HCT116 (cell line): ENCODE measurements at regions not wholly inside any gene's neighbourhood (a gene's known extent, or its start where the extent isn't known, plus 50 kb on each side); places are given as distances from the start of the nearest gene placed in this dataset.

Experiments used
- ATAC-seq: fragments of 200-7000 bp; cut with Tn5 transposase; 2 replicates; pipeline ENCODE4 v1.9.1; 2020; ENCODE audit warnings: mild to moderate bottlenecking, moderate library complexity
- BruUV-seq: library from RNA; stranded (reverse); fragments of 400-500 nt; replicated peaks from 2 replicates; lab custom pipeline; 2021; lab: Mats Ljungman, UMichigan
- CTCF ChIA-PET: fragments of 300-600 bp; sonication (Branson Sonifier 250); formaldehyde crosslinking; loops from one replicate; lab custom pipeline; 2021; ENCODE audit warnings: antibody characterized with exemption; lab: Charles Lee
- POLR2A ChIA-PET: fragments of 300-600, 350-600 bp; sonication (Branson Sonifier 250); formaldehyde crosslinking; loops from one replicate; lab custom pipeline; 2021; ENCODE audit warnings: antibody characterized with exemption; lab: Charles Lee
- RAD21 ChIA-PET, 2 experiments: fragments of 300-600 bp; sonication (Branson Sonifier 250); formaldehyde crosslinking; loops; one replicate each; lab custom pipeline; 2023; ENCODE audit warnings: low total read pairs in 2 of 2; ENCODE audit not compliant: uncharacterized antibody in 2 of 2, unreplicated experiment in 2 of 2, low non-redundant PET in 1 of 2; lab: Charles Lee
- DNase-seq: peaks from one replicate; pipeline ENCODE4 v3.0.0-alpha.2; 2010; ENCODE audit warnings: low read depth, low spot score
- H2AFZ ChIP-seq: fragments of 200-600 bp; shearing (Covaris generic), sonication (generic); 2 replicates; pipeline ENCODE4 v1.6.1; 2017; ENCODE audit warnings: low read depth, mixed run types, mixed read lengths, antibody characterized with exemption, low read length; ENCODE audit not compliant: poor library complexity, severe bottlenecking
- H3K27ac ChIP-seq: 2 replicates; pipeline ENCODE4 v1.5.1; 2012; ENCODE audit warnings: low read depth, low read length
- H3K27me3 ChIP-seq: fragments of 200-600 bp; sonication (generic); 2 replicates; pipeline ENCODE4 v1.6.1; 2016; ENCODE audit warnings: mixed run types, low read length, mixed read lengths; ENCODE audit not compliant: insufficient read depth
- H3K36me3 ChIP-seq, 2 experiments: fragments of 200-500 bp in 1 of 2; fragments of 200-600 bp in 1 of 2; sonication (Bioruptor generic) in 1 of 2; sonication (generic) in 1 of 2; 2 replicates each; pipeline versions ENCODE4 v1.5.1 to v1.6.1; 2014 to 2016; ENCODE audit warnings: low read length in 2 of 2, inconsistent platforms in 1 of 2, mixed read lengths in 1 of 2, mixed run types in 1 of 2; ENCODE audit not compliant: insufficient read depth in 2 of 2, control insufficient read depth in 1 of 2
- H3K4me1 ChIP-seq, 2 experiments: fragments of 200-600 bp in 1 of 2; sonication (generic) in 1 of 2; 2 replicates each; pipeline versions ENCODE4 v1.5.1 to v1.6.1; 2012 to 2017; ENCODE audit warnings: low read length in 2 of 2, inconsistent platforms in 1 of 2, mild to moderate bottlenecking in 1 of 2, mixed read lengths in 1 of 2, mixed run types in 1 of 2, moderate library complexity in 1 of 2; ENCODE audit not compliant: insufficient read depth in 2 of 2, control insufficient read depth in 1 of 2
- H3K4me2 ChIP-seq: fragments of 200-600 bp; sonication (generic); 2 replicates; pipeline ENCODE4 v1.6.1; 2017; ENCODE audit warnings: mixed run types, low read length, mixed read lengths
- H3K4me3 ChIP-seq, 2 experiments: fragments of 200-600 bp in 1 of 2; sonication (generic) in 1 of 2; replicated peaks in 1 of 2; 2 replicates each; pipeline ENCODE4 v1.5.1; 2011 to 2016; ENCODE audit warnings: low read length in 2 of 2, control low read depth in 1 of 2, low read depth in 1 of 2, mild to moderate bottlenecking in 1 of 2, mixed read lengths in 1 of 2, mixed run types in 1 of 2
- H3K79me2 ChIP-seq: fragments of 200-600 bp; sonication (generic); 2 replicates; pipeline ENCODE4 v1.6.1; 2017; ENCODE audit warnings: mild to moderate bottlenecking, mixed run types, low read length, moderate library complexity, mixed read lengths; ENCODE audit not compliant: insufficient read depth
- H3K9ac ChIP-seq: fragments of 200-600 bp; sonication (generic); 2 replicates; pipeline ENCODE4 v1.6.1; 2016; ENCODE audit warnings: low read length, mixed read lengths
- H3K9me2 ChIP-seq: fragments of 200-600 bp; sonication (generic), shearing (Covaris generic); 2 replicates; pipeline ENCODE4 v1.6.1; 2017; ENCODE audit warnings: mixed run types, mild to moderate bottlenecking, moderate library complexity; ENCODE audit not compliant: insufficient read depth
- H3K9me3 ChIP-seq, 2 experiments: fragments of 200-500 bp in 1 of 2; fragments of 200-600 bp in 1 of 2; sonication (Bioruptor generic) in 1 of 2; sonication (generic) in 1 of 2; 2 replicates each; pipeline ENCODE4 v1.6.1; 2014 to 2017; ENCODE audit warnings: low read length in 2 of 2, mixed read lengths in 2 of 2, inconsistent platforms in 1 of 2, low read depth in 1 of 2, mild to moderate bottlenecking in 1 of 2, mixed run types in 1 of 2, moderate library complexity in 1 of 2; ENCODE audit not compliant: control insufficient read depth in 1 of 2, insufficient read depth in 1 of 2
- H4K20me1 ChIP-seq: fragments of 200-600 bp; sonication (generic), shearing (Covaris generic); 2 replicates; pipeline ENCODE4 v1.6.1; 2017; ENCODE audit warnings: mixed run types, mild to moderate bottlenecking, moderate library complexity; ENCODE audit not compliant: insufficient read depth
- ATF3 ChIP-seq: IDR thresholded peaks from 2 replicates; pipeline ENCODE4 v1.6.1; 2012
- CBX3 ChIP-seq: IDR thresholded peaks from 2 replicates; pipeline ENCODE4 v1.6.1; 2012; ENCODE audit warnings: low read depth
- CEBPB ChIP-seq: IDR thresholded peaks from 2 replicates; pipeline ENCODE4 v1.6.1; 2012; ENCODE audit warnings: low read depth
- ELF1 ChIP-seq: IDR thresholded peaks from 2 replicates; pipeline ENCODE4 v1.6.1; 2012; ENCODE audit warnings: low read depth, borderline replicate concordance
- FOSL1 ChIP-seq: IDR thresholded peaks from 2 replicates; pipeline ENCODE4 v1.6.1; 2012; ENCODE audit warnings: low read depth
- MAX ChIP-seq: IDR thresholded peaks from 2 replicates; pipeline ENCODE4 v1.6.1; 2012
- POLR2A ChIP-seq: IDR thresholded peaks from 2 replicates; pipeline ENCODE4 v1.7.0; 2011; ENCODE audit warnings: borderline replicate concordance; ENCODE audit not compliant: insufficient read depth, insufficient read length; ENCODE audit errors: extremely low read depth
- REST ChIP-seq: IDR thresholded peaks from 2 replicates; pipeline ENCODE4 v1.6.1; 2012; ENCODE audit warnings: low read depth
- SRF ChIP-seq: IDR thresholded peaks from 2 replicates; pipeline ENCODE4 v1.6.1; 2012; ENCODE audit warnings: low read depth
- TCF7L2 ChIP-seq: IDR thresholded peaks from 2 replicates; pipeline ENCODE4 v1.7.0; 2011; ENCODE audit warnings: borderline replicate concordance, inconsistent platforms; ENCODE audit not compliant: insufficient read depth, insufficient read length; ENCODE audit errors: extremely low read depth
- YY1 ChIP-seq: IDR thresholded peaks from 2 replicates; pipeline ENCODE4 v1.6.1; 2011; ENCODE audit warnings: low read length, low read depth, moderate library complexity, mild to moderate bottlenecking; ENCODE audit not compliant: insufficient replicate concordance; ENCODE audit errors: extremely low read depth
- ZBTB33 ChIP-seq: IDR thresholded peaks from 2 replicates; pipeline ENCODE4 v1.6.1; 2011; ENCODE audit warnings: mild to moderate bottlenecking, low read length, moderate library complexity; ENCODE audit not compliant: insufficient replicate concordance; ENCODE audit errors: extremely low read depth
- ZFX ChIP-seq: fragments of 450-650 bp; IDR thresholded peaks from 2 replicates; pipeline ENCODE4 v1.6.1; 2017
- ZNF274 ChIP-seq: fragments of 200-500 bp; sonication (Bioruptor generic); IDR thresholded peaks from 2 replicates; pipeline ENCODE4 v1.6.1; 2014; ENCODE audit warnings: mild to moderate bottlenecking, low read depth, low read length, inconsistent platforms
- intact Hi-C: fragments of 100-400 bp; cut with micrococcal nuclease; formaldehyde crosslinking; loops from 2 replicates; pipeline ENCODE4 v1.10.0; 2022

- TF ChIP-seq ZFX (no peak), SRF (no peak), CEBPB (no peak), CBX3 (no peak), ZNF274 (no peak), FOSL1 (no peak), ZBTB33 (no peak), ATF3 (no peak), YY1 (no peak)
- Histone ChIP-seq H3K9ac (no peak overlapping the region), H3K79me2 (no peaks in the 10 kb centered on the region), H2AFZ (no peak overlapping the region), H3K9me2 (no peaks in the 10 kb centered on the region), H3K4me2 (no peak overlapping the region), H3K4me1 (peaks cover 0 to 7% of the 10 kb centered on the region in 2 experiments; a peak in 1 of 4 replicates), H3K9me3 (no peaks in the 10 kb centered on the region), H3K4me3 (no peak overlapping the region), H3K27me3 (peaks cover 22% of the 10 kb centered on the region), H4K20me1 (no peaks in the 10 kb centered on the region), H3K27ac (no peak overlapping the region), H3K36me3 (no peaks in the 10 kb centered on the region)
- DNase-seq (no peak), ATAC-seq (no peak)
- intact Hi-C loops, result no loop called here
- POLR2A ChIA-PET, result no interaction called here
- RAD21 ChIA-PET, result no interaction called here
- BruUV-seq, result no TSS peak
- CTCF ChIA-PET, result no interaction called here
These were observed 319.8 kb upstream of the UMPS start for GRCh38 chr3:124410471-124410870.

GRCh38 chr3:124411728-124412127, 318.5 kb upstream of the UMPS start:
- Histone ChIP-seq H3K4me1 (peaks cover 0 to 7% of the 10 kb centered on the region in 2 experiments; a peak in 1 of 4 replicates), H3K9ac (no peak overlapping the region), H3K79me2 (no peaks in the 10 kb centered on the region), H2AFZ (no peak overlapping the region), H4K20me1 (no peaks in the 10 kb centered on the region), H3K4me2 (no peak overlapping the region), H3K4me3 (no peak overlapping the region), H3K9me2 (no peaks in the 10 kb centered on the region), H3K27me3 (peaks cover 29% of the 10 kb centered on the region), H3K36me3 (no peaks in the 10 kb centered on the region), H3K27ac (no peak overlapping the region), H3K9me3 (no peaks in the 10 kb centered on the region)
- intact Hi-C loops, result no loop called here
- CTCF ChIA-PET, result no interaction called here
- no peak for DNase-seq
- POLR2A ChIA-PET, result no interaction called here
- BruUV-seq, result no TSS peak
- RAD21 ChIA-PET, result no interaction called here
- ATAC-seq, result no peak
- TF ChIP-seq ELF1 (no peak), MAX (no peak), TCF7L2 (no peak), YY1 (no peak), POLR2A (no peak), ZNF274 (no peak), CBX3 (no peak), REST (no peak), CEBPB (no peak)
